Hepatocyte (in vitro differentiated cells): ENCODE measurements at regions not wholly inside any gene's neighbourhood (a gene's known extent, or its start where the extent isn't known, plus 50 kb on each side); places are given as distances from the start of the nearest gene placed in this dataset.

Source experiments
- DNase-seq: peaks from one replicate; pipeline ENCODE4 v3.0.0-alpha.2; 2016; ENCODE audit warnings: low spot score
- H2AFZ ChIP-seq: fragments of 200-600 bp; sonication (generic); 2 replicates; pipeline ENCODE4 v1.6.0; 2016; ENCODE audit warnings: antibody characterized with exemption, mild to moderate bottlenecking
- H3K27ac ChIP-seq: fragments of 200-600 bp; sonication (generic); 2 replicates; pipeline ENCODE4 v1.5.1; 2016; ENCODE audit warnings: mild to moderate bottlenecking
- H3K27me3 ChIP-seq: fragments of 200-600 bp; sonication (generic); 2 replicates; pipeline ENCODE4 v1.6.1; 2016
- H3K36me3 ChIP-seq: fragments of 200-600 bp; sonication (generic); replicated peaks from 2 replicates; pipeline ENCODE4 v1.5.1; 2016; ENCODE audit warnings: low read depth; ENCODE audit not compliant: insufficient read depth
- H3K4me1 ChIP-seq: fragments of 200-600 bp; sonication (generic); 2 replicates; pipeline ENCODE4 v1.5.1; 2016; ENCODE audit warnings: mild to moderate bottlenecking, moderate library complexity; ENCODE audit not compliant: insufficient read depth
- H3K4me2 ChIP-seq: fragments of 200-600 bp; sonication (generic); 2 replicates; pipeline ENCODE4 v1.6.0; 2016
- H3K4me3 ChIP-seq: fragments of 200-600 bp; sonication (generic); 2 replicates; pipeline ENCODE4 v1.5.1; 2016; ENCODE audit warnings: mild to moderate bottlenecking
- H3K79me2 ChIP-seq: fragments of 200-600 bp; sonication (generic); 2 replicates; pipeline ENCODE4 v1.6.0; 2017; ENCODE audit warnings: mild to moderate bottlenecking
- H3K9me2 ChIP-seq: fragments of 200-600 bp; sonication (generic); replicated peaks from 2 replicates; pipeline ENCODE4 v1.6.0; 2017; ENCODE audit warnings: mild to moderate bottlenecking; ENCODE audit not compliant: insufficient read depth
- H3K9me3 ChIP-seq: fragments of 200-600 bp; sonication (generic); 2 replicates; pipeline ENCODE4 v1.5.1; 2016; ENCODE audit warnings: low read depth, mild to moderate bottlenecking
- H4K20me1 ChIP-seq: fragments of 200-600 bp; sonication (generic); 2 replicates; pipeline ENCODE4 v1.6.0; 2016; ENCODE audit warnings: mild to moderate bottlenecking; ENCODE audit not compliant: insufficient read depth, poor library complexity, severe bottlenecking
- CTCF ChIP-seq: fragments of 200-600 bp; sonication (generic); IDR thresholded peaks from 2 replicates; pipeline ENCODE4 v1.5.1; 2016; ENCODE audit warnings: antibody characterized with exemption, mild to moderate bottlenecking; ENCODE audit not compliant: poor library complexity
- EZH2 ChIP-seq: fragments of 200-600 bp; sonication (generic); IDR thresholded peaks from 2 replicates; pipeline ENCODE4 v1.6.1; 2016; ENCODE audit warnings: antibody characterized with exemption, mild to moderate bottlenecking, borderline replicate concordance
- EZH2phosphoT487 ChIP-seq: fragments of 200-600 bp; sonication (generic); IDR thresholded peaks from one replicate; pipeline ENCODE4 v1.6.1; 2018; ENCODE audit warnings: antibody characterized with exemption, mild to moderate bottlenecking, low read depth, moderate library complexity; ENCODE audit not compliant: unreplicated experiment, severe bottlenecking
- WGBS: methylation state at CpG from one replicate; pipeline ENCODE4 v1.1.6; 2016; ENCODE audit warnings: low lambda C conversion rate; ENCODE audit errors: missing lambda C conversion rate; 5-methylcytosine and 5-hydroxymethylcytosine counted together

DNA sequence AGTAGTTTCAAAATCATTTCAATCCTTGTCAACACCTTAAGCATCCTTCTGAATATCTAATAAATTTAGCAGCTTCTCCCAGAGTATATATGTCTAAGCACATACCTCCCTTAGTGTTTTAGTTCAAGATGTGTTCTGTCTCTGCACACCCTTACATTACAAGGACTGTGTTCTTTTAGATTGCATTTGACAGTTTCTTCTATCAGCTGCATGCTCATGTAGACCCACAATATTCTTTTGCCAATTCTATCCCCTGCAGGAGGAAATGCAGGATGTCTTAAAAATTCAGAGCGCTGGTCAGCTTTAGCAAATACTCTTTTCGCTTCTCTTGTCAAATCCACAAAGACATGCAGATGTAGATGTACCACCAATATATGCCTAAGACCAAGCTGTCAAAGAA, 145.8 kb upstream of the SLC30A5 start:
- Histone ChIP-seq H3K36me3 (no peaks in the 10 kb centered on the region), H3K4me1 (peaks cover 7% of the 10 kb centered on the region), H2AFZ (no peak overlapping the region), H3K4me2 (no peak overlapping the region), H3K4me3 (no peak overlapping the region), H4K20me1 (no peaks in the 10 kb centered on the region), H3K27ac (no peak overlapping the region), H3K9me2 (no peaks in the 10 kb centered on the region), H3K79me2 (no peaks in the 10 kb centered on the region), H3K27me3 (no peaks in the 10 kb centered on the region), H3K9me3 (no peaks in the 10 kb centered on the region)
- DNase-seq = no peak
- no peak for TF ChIP-seq EZH2phosphoT487
- no peak for TF ChIP-seq EZH2
- no peak for TF ChIP-seq CTCF
- 75% methylated on average over 2 of the region's 2 CpGs for WGBS

- H3K4me3 ChIP-seq = no peak overlapping the region
- peaks cover 14% of the 10 kb centered on the region for H3K4me1 ChIP-seq
- H3K79me2 ChIP-seq = no peaks in the 10 kb centered on the region
- no peak overlapping the region for H3K27ac ChIP-seq
- WGBS = 83% methylated on average over 3 of the region's 3 CpGs
- no peak for DNase-seq
- H4K20me1 ChIP-seq = no peaks in the 10 kb centered on the region
- no peak overlapping the region for H2AFZ ChIP-seq
- TF ChIP-seq EZH2phosphoT487 = no peak
- no peak for TF ChIP-seq EZH2
- TF ChIP-seq CTCF = no peak
- H3K4me2 ChIP-seq = no peak overlapping the region
- no peaks in the 10 kb centered on the region for H3K36me3 ChIP-seq
- no peaks in the 10 kb centered on the region for H3K27me3 ChIP-seq
- no peaks in the 10 kb centered on the region for H3K9me3 ChIP-seq
- H3K9me2 ChIP-seq = no peaks in the 10 kb centered on the region
Measured at GRCh38 chr5:68949256-68949655, 144.6 kb upstream of the SLC30A5 start.

GRCh38 chr5:68949711-68950110, 144.1 kb upstream of the SLC30A5 start:
- Histone ChIP-seq H3K9me2 (no peaks in the 10 kb centered on the region), H3K4me1 (peaks cover 14% of the 10 kb centered on the region), H3K36me3 (no peaks in the 10 kb centered on the region), H3K79me2 (no peaks in the 10 kb centered on the region), H3K27me3 (no peaks in the 10 kb centered on the region), H3K9me3 (no peaks in the 10 kb centered on the region), H3K4me3 (no peak overlapping the region), H2AFZ (no peak overlapping the region), H4K20me1 (no peaks in the 10 kb centered on the region), H3K4me2 (no peak overlapping the region), H3K27ac (peak overlapping the region; percentile 16)
- DNase-seq = no peak
- TF ChIP-seq EZH2 = no peak
- no peak for TF ChIP-seq CTCF
- no peak for TF ChIP-seq EZH2phosphoT487
- 55% methylated on average over 4 of the region's 4 CpGs for WGBS

DNA sequence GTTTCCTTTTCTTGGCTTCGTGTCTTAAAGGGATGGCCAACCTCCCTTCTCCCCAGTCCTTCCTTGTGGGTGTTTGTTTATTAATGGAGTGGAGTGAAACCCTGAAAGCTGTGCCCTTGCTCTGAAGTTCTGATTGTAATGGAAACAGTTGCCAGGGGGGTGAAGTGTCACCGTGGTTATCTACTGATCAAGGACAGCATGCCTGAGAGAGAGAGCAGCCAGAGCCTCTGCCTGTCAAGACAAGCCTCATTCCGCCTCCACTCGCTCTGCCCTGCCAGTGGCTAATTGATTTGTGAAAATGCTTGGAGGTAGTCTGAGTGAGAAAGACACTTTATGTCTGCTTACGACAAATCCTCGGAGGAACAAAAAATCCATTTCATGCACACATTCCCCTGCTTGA, 143.7 kb upstream of the SLC30A5 start:
- H3K4me1 ChIP-seq = peaks cover 14% of the 10 kb centered on the region
- H3K9me2 ChIP-seq = no peaks in the 10 kb centered on the region
- TF ChIP-seq CTCF = no peak
- no peak for TF ChIP-seq EZH2
- TF ChIP-seq EZH2phosphoT487 = no peak
- no peaks in the 10 kb centered on the region for H3K36me3 ChIP-seq
- WGBS = 55% methylated on average over 6 of the region's 6 CpGs
- peak overlapping the region; percentile 41 for H3K27ac ChIP-seq
- H3K9me3 ChIP-seq = no peaks in the 10 kb centered on the region
- no peaks in the 10 kb centered on the region for H3K27me3 ChIP-seq
- H3K4me2 ChIP-seq = no peak overlapping the region
- DNase-seq = peak; percentile 10
- H3K79me2 ChIP-seq = no peaks in the 10 kb centered on the region
- H2AFZ ChIP-seq = no peak overlapping the region
- H3K4me3 ChIP-seq = no peak overlapping the region
- no peaks in the 10 kb centered on the region for H4K20me1 ChIP-seq
